ENCODE measurements at regions not wholly inside any gene's neighbourhood (a gene's known extent, or its start where the extent isn't known, plus 50 kb on each side); places are given as distances from the start of the nearest gene placed in this dataset.

DNA sequence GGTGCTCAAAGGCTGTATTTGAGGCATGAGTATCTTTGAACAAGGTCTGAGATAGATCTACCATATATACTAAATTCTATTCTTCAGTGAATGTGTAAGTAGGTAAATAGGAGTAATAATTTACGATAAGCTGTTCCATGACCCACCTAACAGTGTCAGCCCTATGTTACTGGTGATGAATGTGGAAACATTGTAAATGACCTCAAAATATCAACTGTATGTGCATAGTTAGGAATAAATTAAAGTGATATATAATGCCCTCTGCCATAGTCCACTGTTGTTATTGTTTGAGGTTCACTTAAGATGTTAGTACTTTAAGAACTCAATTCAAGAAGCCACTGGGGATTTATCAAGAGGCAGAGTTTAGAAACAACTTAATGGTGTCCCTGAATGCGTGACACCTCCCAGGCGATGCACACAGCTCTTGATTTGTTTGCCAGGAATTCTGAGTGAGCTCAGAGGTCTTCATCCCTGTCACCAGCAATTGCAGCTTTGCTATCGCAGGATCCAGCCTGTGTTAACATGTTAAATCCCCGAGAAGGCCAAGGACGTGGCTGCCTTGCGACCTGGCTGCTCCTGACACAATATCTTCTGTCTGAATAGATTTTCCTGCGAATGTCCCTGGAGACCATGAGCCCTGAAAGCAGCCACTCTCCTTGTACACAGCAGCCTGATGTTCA, 104.9 kb downstream of the KLF6 start:
- Histone ChIP-seq H3K27me3 (no peaks in the 10 kb centered on the region), H3K27ac (no peak overlapping the region), H3K9me3 (no peaks in the 10 kb centered on the region), H3K36me3 (no peaks in the 10 kb centered on the region), H3K4me1 (no peaks in the 10 kb centered on the region), H3K4me3 (no peak overlapping the region)
- WGBS, 5 donors = 76 to 84% (median 80%) methylated on average over 8 of the region's 8 CpGs
- intact Hi-C loops (cut with DNase I; ENCODE audit: low total_unique reads) = no loop called here
- TF ChIP-seq, protein P1, sequence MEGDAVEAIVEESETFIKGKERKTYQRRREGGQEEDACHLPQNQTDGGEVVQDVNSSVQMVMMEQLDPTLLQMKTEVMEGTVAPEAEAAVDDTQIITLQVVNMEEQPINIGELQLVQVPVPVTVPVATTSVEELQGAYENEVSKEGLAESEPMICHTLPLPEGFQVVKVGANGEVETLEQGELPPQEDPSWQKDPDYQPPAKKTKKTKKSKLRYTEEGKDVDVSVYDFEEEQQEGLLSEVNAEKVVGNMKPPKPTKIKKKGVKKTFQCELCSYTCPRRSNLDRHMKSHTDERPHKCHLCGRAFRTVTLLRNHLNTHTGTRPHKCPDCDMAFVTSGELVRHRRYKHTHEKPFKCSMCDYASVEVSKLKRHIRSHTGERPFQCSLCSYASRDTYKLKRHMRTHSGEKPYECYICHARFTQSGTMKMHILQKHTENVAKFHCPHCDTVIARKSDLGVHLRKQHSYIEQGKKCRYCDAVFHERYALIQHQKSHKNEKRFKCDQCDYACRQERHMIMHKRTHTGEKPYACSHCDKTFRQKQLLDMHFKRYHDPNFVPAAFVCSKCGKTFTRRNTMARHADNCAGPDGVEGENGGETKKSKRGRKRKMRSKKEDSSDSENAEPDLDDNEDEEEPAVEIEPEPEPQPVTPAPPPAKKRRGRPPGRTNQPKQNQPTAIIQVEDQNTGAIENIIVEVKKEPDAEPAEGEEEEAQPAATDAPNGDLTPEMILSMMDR (IDR thresholded peaks at IDR 0.05) = no peak
- no peak for TF ChIP-seq EP300 (IDR thresholded peaks at IDR 0.05)
- TF ChIP-seq POLR2A (IDR thresholded peaks at IDR 0.05) = no peak
- TF ChIP-seq POLR2AphosphoS5 (IDR thresholded peaks at IDR 0.05) = no peak
- no peak for DNase-seq

- Histone ChIP-seq H3K27ac (no peak overlapping the region), H3K9me3 (no peaks in the 10 kb centered on the region), H3K4me3 (no peak overlapping the region), H3K4me1 (no peaks in the 10 kb centered on the region), H3K36me3 (no peaks in the 10 kb centered on the region), H3K27me3 (no peaks in the 10 kb centered on the region)
- no peak for DNase-seq
- intact Hi-C loops (cut with DNase I; ENCODE audit: low total_unique reads) = no loop called here
- 50 to 80% (median 76%) methylated on average over 1 of the region's 1 CpG for WGBS, 5 donors
- no peak for TF ChIP-seq POLR2AphosphoS5 (IDR thresholded peaks at IDR 0.05)
- TF ChIP-seq EP300 (IDR thresholded peaks at IDR 0.05) = no peak
- TF ChIP-seq POLR2A (IDR thresholded peaks at IDR 0.05) = no peak
- TF ChIP-seq, protein P1 (IDR thresholded peaks at IDR 0.05) = no peak
These were observed 106.3 kb downstream of the KLF6 start for GRCh38 chr10:3678629-3679227.

DNA sequence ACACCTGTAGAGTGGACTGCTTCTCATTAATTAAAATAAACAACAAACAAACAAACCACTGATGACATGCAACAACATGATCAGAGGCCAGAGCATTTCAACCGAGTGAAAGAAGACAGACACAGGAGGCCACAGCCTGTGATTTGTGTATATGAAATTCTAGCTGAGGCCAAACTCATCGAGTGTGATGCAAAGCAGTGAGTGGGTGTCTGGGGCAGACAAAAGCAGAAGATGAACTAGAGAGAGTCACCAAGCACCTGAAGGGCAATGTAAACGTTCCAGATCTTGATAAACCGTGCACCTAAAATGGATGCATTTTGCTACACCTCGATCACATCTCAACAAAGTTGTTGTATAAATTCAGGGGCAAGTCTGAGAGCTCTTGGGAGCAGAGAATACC, 108.4 kb downstream of the KLF6 start:
- WGBS, 5 donors = 54 to 71% (median 60%) methylated on average over 5 of the region's 5 CpGs
- TF ChIP-seq POLR2A (IDR thresholded peaks at IDR 0.05) = no peak
- TF ChIP-seq POLR2AphosphoS5 (IDR thresholded peaks at IDR 0.05) = no peak
- TF ChIP-seq, protein P1 (IDR thresholded peaks at IDR 0.05) = no peak
- TF ChIP-seq EP300 (IDR thresholded peaks at IDR 0.05) = no peak
- no peaks in the 10 kb centered on the region for H3K27me3 ChIP-seq
- no peaks in the 10 kb centered on the region for H3K36me3 ChIP-seq
- no peaks in the 10 kb centered on the region for H3K9me3 ChIP-seq
- H3K4me3 ChIP-seq = no peak overlapping the region
- DNase-seq = no peak
- intact Hi-C loops (cut with DNase I; ENCODE audit: low total_unique reads) = no loop called here
- H3K27ac ChIP-seq = no peak overlapping the region
- no peaks in the 10 kb centered on the region for H3K4me1 ChIP-seq

DNA sequence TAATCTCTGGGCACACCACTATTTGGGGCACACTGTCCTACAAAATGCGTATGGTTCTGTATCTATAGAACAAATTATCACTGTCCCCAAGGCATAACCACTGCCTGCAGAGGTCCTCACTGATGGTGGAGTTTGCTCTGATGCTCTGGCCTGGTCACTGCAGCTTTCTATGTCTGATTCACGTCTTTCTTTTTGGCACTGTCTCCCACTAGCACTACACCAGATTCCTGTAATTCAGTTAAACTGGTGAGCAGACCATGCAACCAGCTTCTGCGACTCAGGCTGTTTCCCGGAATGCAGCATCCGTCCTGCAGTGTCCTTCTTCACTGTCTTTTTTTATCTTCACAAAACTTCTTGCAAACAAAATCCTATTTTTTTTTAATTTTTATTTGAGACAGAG, 112.8 kb downstream of the KLF6 start:
- Histone ChIP-seq H3K4me3 (no peak overlapping the region), H3K36me3 (no peaks in the 10 kb centered on the region), H3K9me3 (no peaks in the 10 kb centered on the region), H3K27me3 (no peaks in the 10 kb centered on the region), H3K4me1 (peaks cover 0 to 18% (median 7%) of the 10 kb centered on the region in 4 donors), H3K27ac (no peak overlapping the region)
- peak in 1 of 2 donors; percentile 30 for DNase-seq
- TF ChIP-seq POLR2A (IDR thresholded peaks at IDR 0.05) (no peak), POLR2AphosphoS5 (IDR thresholded peaks at IDR 0.05) (no peak)
- TF ChIP-seq, protein P1 (IDR thresholded peaks at IDR 0.05) = no peak
- 82 to 88% (median 87%) methylated on average over 5 of the region's 5 CpGs for WGBS, 5 donors
- intact Hi-C loops (cut with DNase I; ENCODE audit: low total_unique reads) = no loop called here

Measured in stomach (tissue), 8 donors.